GM12874 (cell line): ENCODE measurements at regions not wholly inside any gene's neighbourhood (a gene's known extent, or its start where the extent isn't known, plus 50 kb on each side); places are given as distances from the start of the nearest gene placed in this dataset.

Experiments used
- TF ChIP-seq, protein P1 (sequence below): IDR thresholded peaks from 2 replicates; pipeline ENCODE4 v1.5.1; 2011; ENCODE audit warnings: low read depth, mild to moderate bottlenecking, control low read depth, low read length, moderate library complexity; ENCODE audit not compliant: insufficient read depth

DNA sequence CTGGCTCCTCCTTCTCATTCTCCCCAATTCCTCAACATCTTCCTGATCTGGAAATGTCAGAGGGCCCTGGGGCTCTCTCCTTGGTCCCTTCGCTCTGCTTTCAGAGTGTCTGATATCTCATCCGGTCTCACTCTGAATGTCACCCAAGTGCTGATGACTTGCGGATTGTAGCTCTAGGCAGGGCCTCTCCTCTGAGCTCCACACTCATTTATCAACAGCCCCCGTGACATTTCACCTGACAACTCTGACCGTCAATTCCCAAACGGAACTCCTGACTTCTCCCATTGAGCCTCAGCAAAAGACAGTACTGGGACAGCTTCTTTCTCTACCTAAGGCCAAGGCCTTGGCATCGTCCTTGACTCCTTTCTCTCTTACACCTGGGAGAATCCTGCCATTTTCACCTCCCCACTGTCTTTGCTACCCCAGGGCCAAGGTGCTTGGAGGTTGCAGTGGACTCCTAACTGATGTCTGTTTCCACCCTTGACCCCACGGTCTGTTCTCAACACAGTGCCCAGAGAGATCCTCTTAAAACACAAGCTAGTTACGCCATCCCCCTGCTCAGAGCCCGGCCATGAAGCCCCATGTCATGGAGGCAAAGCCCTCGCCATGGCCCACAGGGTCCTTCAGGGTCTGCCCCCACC lies 57.5 kb upstream of the THY1 start:
- TF ChIP-seq, protein P1, sequence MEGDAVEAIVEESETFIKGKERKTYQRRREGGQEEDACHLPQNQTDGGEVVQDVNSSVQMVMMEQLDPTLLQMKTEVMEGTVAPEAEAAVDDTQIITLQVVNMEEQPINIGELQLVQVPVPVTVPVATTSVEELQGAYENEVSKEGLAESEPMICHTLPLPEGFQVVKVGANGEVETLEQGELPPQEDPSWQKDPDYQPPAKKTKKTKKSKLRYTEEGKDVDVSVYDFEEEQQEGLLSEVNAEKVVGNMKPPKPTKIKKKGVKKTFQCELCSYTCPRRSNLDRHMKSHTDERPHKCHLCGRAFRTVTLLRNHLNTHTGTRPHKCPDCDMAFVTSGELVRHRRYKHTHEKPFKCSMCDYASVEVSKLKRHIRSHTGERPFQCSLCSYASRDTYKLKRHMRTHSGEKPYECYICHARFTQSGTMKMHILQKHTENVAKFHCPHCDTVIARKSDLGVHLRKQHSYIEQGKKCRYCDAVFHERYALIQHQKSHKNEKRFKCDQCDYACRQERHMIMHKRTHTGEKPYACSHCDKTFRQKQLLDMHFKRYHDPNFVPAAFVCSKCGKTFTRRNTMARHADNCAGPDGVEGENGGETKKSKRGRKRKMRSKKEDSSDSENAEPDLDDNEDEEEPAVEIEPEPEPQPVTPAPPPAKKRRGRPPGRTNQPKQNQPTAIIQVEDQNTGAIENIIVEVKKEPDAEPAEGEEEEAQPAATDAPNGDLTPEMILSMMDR = no peak

DNA sequence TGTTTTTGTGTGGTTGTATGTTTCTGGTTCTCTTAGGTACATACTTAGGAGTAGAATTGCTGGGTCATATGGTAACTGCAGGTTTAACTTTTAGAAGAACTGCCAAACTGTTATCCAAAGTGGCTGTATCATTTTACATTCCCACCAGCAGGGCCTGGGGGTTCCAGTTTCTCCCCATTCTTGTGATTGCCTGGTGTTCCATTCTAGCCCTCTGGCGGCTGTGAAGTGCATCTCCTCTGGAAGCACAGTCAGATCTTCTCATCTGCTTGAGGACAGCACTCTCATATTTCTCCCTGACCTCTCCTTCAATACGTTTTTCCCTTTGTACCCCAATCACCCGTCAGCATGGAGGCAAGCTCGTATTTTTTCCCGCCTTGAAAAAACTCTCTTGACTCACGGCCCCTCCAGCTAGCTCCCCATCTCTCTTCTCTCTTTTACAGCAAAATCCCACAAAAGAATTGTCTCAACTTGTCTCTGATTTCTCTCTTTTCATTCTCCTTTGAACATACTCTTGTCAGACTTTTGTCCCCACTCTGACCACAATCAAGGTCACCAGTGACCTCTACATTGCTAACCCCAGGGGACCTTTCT lies 56.8 kb upstream of the THY1 start:
- TF ChIP-seq, protein P1 = peak; percentile 63

GRCh38 chr11:119478711-119479285 lies 55.8 kb upstream of the THY1 start:
- TF ChIP-seq, protein P1 = no peak

DNA sequence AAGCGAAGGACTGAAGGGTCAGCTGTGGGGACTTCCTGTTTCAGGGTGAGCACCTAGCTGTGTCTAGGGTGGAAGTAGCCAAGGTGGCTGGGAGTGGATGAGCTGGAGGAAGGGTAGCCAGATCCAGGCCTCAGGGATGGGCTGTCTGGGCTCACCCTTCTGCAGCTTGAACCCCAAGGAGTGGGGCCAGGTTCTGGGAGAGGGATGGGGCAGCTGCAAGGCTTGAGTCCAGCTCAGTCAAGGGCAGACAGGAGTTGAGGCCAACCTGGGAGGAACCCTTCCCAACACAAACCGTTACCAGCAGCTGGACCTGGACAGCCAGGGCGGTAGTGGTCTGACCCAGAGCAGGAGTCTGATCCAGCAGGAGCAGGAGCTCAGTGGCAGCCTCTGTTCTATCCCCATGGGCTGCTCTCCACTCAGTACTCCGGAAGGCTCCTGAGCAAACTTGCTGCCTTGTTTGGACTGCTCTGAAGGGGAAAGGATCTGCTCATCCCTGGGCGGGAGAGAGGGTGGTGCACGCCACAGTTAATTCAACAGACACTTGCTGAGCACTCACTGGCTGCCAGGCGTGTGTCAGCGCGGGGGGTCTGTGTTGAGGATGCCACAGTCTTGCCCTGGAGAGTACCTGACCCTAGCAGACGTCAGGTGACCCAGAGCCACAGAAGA lies 53.8 kb upstream of the THY1 start:
- TF ChIP-seq, protein P1 = no peak

DNA sequence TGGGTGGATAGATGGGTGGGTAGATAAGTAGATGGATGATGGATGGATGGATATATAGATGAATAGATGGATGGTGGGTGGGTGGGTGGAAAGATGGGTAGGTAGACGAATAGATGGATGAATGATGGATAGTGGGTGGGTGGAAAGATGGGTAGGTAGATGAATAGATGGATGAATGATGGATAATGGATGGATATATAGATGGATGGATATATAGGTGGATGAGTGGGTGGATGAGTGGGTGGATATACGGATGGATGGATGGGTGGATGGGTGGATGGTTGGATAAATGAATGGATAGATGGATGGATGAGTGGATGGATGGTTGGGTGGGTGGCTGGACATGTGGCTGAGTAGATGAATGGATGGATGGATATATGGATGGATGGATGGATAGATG lies 53.1 kb upstream of the THY1 start:
- TF ChIP-seq, protein P1 = no peak

GRCh38 chr11:119474682-119475596 lies 52.0 kb upstream of the THY1 start:
- TF ChIP-seq, protein P1 = peak; percentile 90
